ENCODE measurements at regions not wholly inside any gene's neighbourhood (a gene's known extent, or its start where the extent isn't known, plus 50 kb on each side); places are given as distances from the start of the nearest gene placed in this dataset.

- TF ChIP-seq POLR2AphosphoS5 (IDR thresholded peaks at IDR 0.05) (no peak), CTCF (IDR thresholded peaks at IDR 0.05 in 8 of 11, conservative IDR thresholded peaks at IDR 0.05 in 3 of 11) (no peak), POLR2A (IDR thresholded peaks at IDR 0.05) (no peak)
- intact Hi-C loops (cut with DNase I; ENCODE audit: low total_unique reads): no loop called here
- WGBS, 5 donors: 76 to 88% (median 84%) methylated on average over 5 of the region's 5 CpGs
- Histone ChIP-seq H3K4me3 (no peak overlapping the region), H3K9me3 (peaks cover 0 to 9% (median 0%) of the 10 kb centered on the region in 8 donors), H3K27ac (no peak overlapping the region), H3K4me1 (no peaks in the 10 kb centered on the region), H3K27me3 (replicated peaks in 1 of 7) (no peaks in the 10 kb centered on the region), H3K36me3 (no peaks in the 10 kb centered on the region)
- DNase-seq: no peak
Observed at GRCh38 chr3:20849975-20850374, 664.0 kb upstream of the SGO1 start.

DNA sequence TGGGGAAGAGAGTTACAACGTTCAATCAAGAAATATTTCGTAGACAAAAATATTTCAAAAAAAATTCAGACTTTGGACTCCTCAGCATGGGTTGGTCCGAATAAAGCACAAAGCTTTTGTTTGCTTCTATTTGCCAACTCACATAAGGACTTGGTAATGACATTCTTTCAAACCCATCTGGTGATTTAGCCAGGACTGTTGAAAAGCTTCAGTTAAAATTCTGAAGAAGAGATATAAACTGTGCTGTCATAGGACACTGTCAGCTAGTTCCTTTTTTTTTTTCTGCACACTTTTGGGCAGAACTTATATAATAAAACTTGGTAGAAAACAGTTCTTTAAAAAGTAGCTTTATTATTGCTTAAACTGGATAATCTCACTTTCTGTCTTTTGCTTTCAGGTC, 660.8 kb upstream of the SGO1 start:
- Histone ChIP-seq H3K27me3 (replicated peaks in 1 of 7) (no peaks in the 10 kb centered on the region), H3K4me3 (no peak overlapping the region), H3K36me3 (no peaks in the 10 kb centered on the region), H3K27ac (no peak overlapping the region), H3K9me3 (peaks cover 0 to 9% (median 0%) of the 10 kb centered on the region in 8 donors), H3K4me1 (no peaks in the 10 kb centered on the region)
- intact Hi-C loops (cut with DNase I; ENCODE audit: low total_unique reads): no loop called here
- TF ChIP-seq CTCF (IDR thresholded peaks at IDR 0.05 in 8 of 11, conservative IDR thresholded peaks at IDR 0.05 in 3 of 11): no peak
- no peak for TF ChIP-seq POLR2A (IDR thresholded peaks at IDR 0.05)
- no peak for TF ChIP-seq POLR2AphosphoS5 (IDR thresholded peaks at IDR 0.05)
- WGBS, 5 donors: 82 to 92% (median 84%) methylated on average over 3 of the region's 3 CpGs
- no peak for DNase-seq

- Histone ChIP-seq H3K9me3 (peaks cover 0 to 9% (median 0%) of the 10 kb centered on the region in 8 donors), H3K27me3 (replicated peaks in 1 of 7) (no peaks in the 10 kb centered on the region), H3K4me1 (no peaks in the 10 kb centered on the region), H3K36me3 (no peaks in the 10 kb centered on the region), H3K4me3 (no peak overlapping the region), H3K27ac (no peak overlapping the region)
- intact Hi-C loops (cut with DNase I; ENCODE audit: low total_unique reads): no loop called here
- TF ChIP-seq POLR2A (IDR thresholded peaks at IDR 0.05) (no peak), CTCF (IDR thresholded peaks at IDR 0.05 in 8 of 11, conservative IDR thresholded peaks at IDR 0.05 in 3 of 11) (no peak), POLR2AphosphoS5 (IDR thresholded peaks at IDR 0.05) (no peak)
- 85 to 95% (median 92%) methylated on average over 2 of the region's 2 CpGs for WGBS, 5 donors
- DNase-seq: no peak
Observed at GRCh38 chr3:20846066-20846465, 660.1 kb upstream of the SGO1 start.

- H3K27ac ChIP-seq: no peak overlapping the region
- H3K36me3 ChIP-seq: no peaks in the 10 kb centered on the region
- peaks cover 0 to 9% (median 0%) of the 10 kb centered on the region in 8 donors for H3K9me3 ChIP-seq
- TF ChIP-seq POLR2AphosphoS5 (IDR thresholded peaks at IDR 0.05) (no peak), CTCF (IDR thresholded peaks at IDR 0.05 in 8 of 11, conservative IDR thresholded peaks at IDR 0.05 in 3 of 11) (no peak), POLR2A (IDR thresholded peaks at IDR 0.05) (no peak)
- no peak overlapping the region for H3K4me3 ChIP-seq
- WGBS, 5 donors: 61 to 74% (median 63%) methylated on average over 5 of the region's 5 CpGs
- no peaks in the 10 kb centered on the region for H3K27me3 ChIP-seq (replicated peaks in 1 of 7)
- intact Hi-C loops (cut with DNase I; ENCODE audit: low total_unique reads): no loop called here
- no peak for DNase-seq
- H3K4me1 ChIP-seq: no peaks in the 10 kb centered on the region
Observed at GRCh38 chr3:20844851-20845250, 658.8 kb upstream of the SGO1 start.

Data from spleen (tissue), 11 donors.